ENCODE measurements at regions not wholly inside any gene's neighbourhood (a gene's known extent, or its start where the extent isn't known, plus 50 kb on each side); places are given as distances from the start of the nearest gene placed in this dataset.
A peak's percentile ranks its signal among the peaks of the same experiment; 100 is the strongest.
"Not testable (repeated sequence)": the region's sequence is repeated elsewhere in the genome, so short reads cannot be mapped to it uniquely, and the experiment has no call there.

GRCh38 chr1:8121261-8122159 lies 95.4 kb upstream of the ERRFI1 start:
- TF ChIP-seq CTCF (conservative IDR thresholded peaks at IDR 0.05; ENCODE audit: low read length): no peak
- no peak overlapping the region for H3K4me3 ChIP-seq (ENCODE audit: low read length)

GRCh38 chr1:8120693-8121260 lies 94.7 kb upstream of the ERRFI1 start:
- DNase-seq (ENCODE audit: low read depth): no peak

More at GRCh38 chr1:8121261-8122159, 95.4 kb upstream of the ERRFI1 start:
- peak; percentile 74 for DNase-seq (ENCODE audit: low read depth)

GRCh38 chr1:8118736-8119135 lies 92.6 kb upstream of the ERRFI1 start:
- H3K4me3 ChIP-seq (ENCODE audit: low read length); DNase-seq (ENCODE audit: low read depth): not testable (repeated sequence)

More at GRCh38 chr1:8120693-8121260, 94.7 kb upstream of the ERRFI1 start:
- no peak overlapping the region for H3K4me3 ChIP-seq (ENCODE audit: low read length)
- no peak for TF ChIP-seq CTCF (conservative IDR thresholded peaks at IDR 0.05; ENCODE audit: low read length)

- TF ChIP-seq CTCF (conservative IDR thresholded peaks at IDR 0.05; ENCODE audit: low read length): no peak
- no peak overlapping the region for H3K4me3 ChIP-seq (ENCODE audit: low read length)
- DNase-seq (ENCODE audit: low read depth): no peak
These were observed 91.9 kb upstream of the ERRFI1 start for GRCh38 chr1:8118031-8118451.

GRCh38 chr1:8116894-8117264 lies 90.8 kb upstream of the ERRFI1 start:
- DNase-seq (ENCODE audit: low read depth): peak; percentile 80
- TF ChIP-seq CTCF (conservative IDR thresholded peaks at IDR 0.05; ENCODE audit: low read length): no peak
- H3K4me3 ChIP-seq (ENCODE audit: low read length): no peak overlapping the region

GRCh38 chr1:8115769-8116167 lies 89.7 kb upstream of the ERRFI1 start:
- DNase-seq (ENCODE audit: low read depth): no peak
- no peak for TF ChIP-seq CTCF (conservative IDR thresholded peaks at IDR 0.05; ENCODE audit: low read length)
- H3K4me3 ChIP-seq (ENCODE audit: low read length): no peak overlapping the region

GRCh38 chr1:8115031-8115768 lies 89.1 kb upstream of the ERRFI1 start:
- TF ChIP-seq CTCF (conservative IDR thresholded peaks at IDR 0.05; ENCODE audit: low read length): no peak
- H3K4me3 ChIP-seq (ENCODE audit: low read length): no peak overlapping the region
- no peak for DNase-seq (ENCODE audit: low read depth)

Data from AG10803 (cell line).